B cell (primary cell): ENCODE measurements at regions not wholly inside any gene's neighbourhood (a gene's known extent, or its start where the extent isn't known, plus 50 kb on each side); places are given as distances from the start of the nearest gene placed in this dataset.

Experiments
- ATAC-seq: fragments of 200-7000 bp; cut with Tn5 transposase; one replicate; pipeline ENCODE4 v1.10.0; 2021; ENCODE audit warnings: low read depth, mild to moderate bottlenecking, moderate number of reproducible peaks, moderate library complexity
- CTCF ChIA-PET: fragments of 350-600 bp; sonication (Branson Sonifier 250); formaldehyde crosslinking; loops from one replicate; lab custom pipeline; 2021; ENCODE audit warnings: antibody characterized with exemption, inconsistent platforms; lab: Charles Lee
- POLR2A ChIA-PET: fragments of 350-600 bp; sonication (Branson Sonifier 250); formaldehyde crosslinking; loops from one replicate; lab custom pipeline; 2021; ENCODE audit warnings: antibody characterized with exemption; lab: Charles Lee
- DNase-seq: peaks from one replicate; pipeline ENCODE4 v3.0.0; 2013
- H2AFZ ChIP-seq: 2 replicates; pipeline ENCODE4 v1.6.1; 2012; ENCODE audit warnings: mild to moderate bottlenecking, low read depth, low read length; ENCODE audit not compliant: insufficient read depth, poor library complexity, severe bottlenecking
- H3K27ac ChIP-seq, 2 donors: 1 replicate in 1 of 2; 2 replicates in 1 of 2; pipeline ENCODE4 v1.5.1; 2012 to 2013; ENCODE audit warnings: low read length in 2 of 2, mild to moderate bottlenecking in 2 of 2, moderate library complexity in 1 of 2
- H3K27me3 ChIP-seq, 4 experiments: fragments of 200-600 bp in 1 of 4; sonication (generic) in 1 of 4; replicated peaks in 1 of 4; 1 replicate in 2 of 4; 2 replicates in 2 of 4; pipeline versions ENCODE4 v1.6.1 to v1.7.0; 2013 to 2016; ENCODE audit warnings: low read length in 3 of 4, mild to moderate bottlenecking in 2 of 4, mixed read lengths in 1 of 4, moderate library complexity in 1 of 4; ENCODE audit not compliant: insufficient read depth in 4 of 4, control insufficient read depth in 3 of 4; ENCODE audit errors: control extremely low read depth in 1 of 4
- H3K36me3 ChIP-seq, 2 experiments: replicated peaks in 1 of 2; 1 replicate in 1 of 2; 2 replicates in 1 of 2; pipeline versions ENCODE4 v1.6.1 to v1.7.1; 2013; ENCODE audit warnings: low read length in 1 of 2; ENCODE audit not compliant: insufficient read depth in 2 of 2, control insufficient read depth in 1 of 2; ENCODE audit errors: control extremely low read depth in 1 of 2, extremely low read depth in 1 of 2
- H3K4me1 ChIP-seq, 2 donors: fragments of 200-600 bp in 1 of 2; sonication (generic) in 1 of 2; 1 replicate in 1 of 2; 2 replicates in 1 of 2; pipeline versions ENCODE4 v1.5.1 to v1.6.1; 2013 to 2017; ENCODE audit warnings: low read length in 2 of 2; ENCODE audit not compliant: control insufficient read depth in 2 of 2, insufficient read depth in 2 of 2
- H3K4me2 ChIP-seq: replicated peaks from 2 replicates; pipeline ENCODE3; 2012; ENCODE audit warnings: mild to moderate bottlenecking, low read depth, low read length; ENCODE audit not compliant: poor library complexity, severe bottlenecking
- H3K4me3 ChIP-seq, 5 experiments: fragments of 200-600 bp in 1 of 5; sonication (generic) in 1 of 5; 1 replicate in 3 of 5; 2 replicates in 2 of 5; pipeline versions ENCODE4 v1.5.1 to v1.7.0; 2011 to 2016; ENCODE audit warnings: low read length in 4 of 5, mild to moderate bottlenecking in 4 of 5, low read depth in 2 of 5, control low read depth in 1 of 5, moderate library complexity in 1 of 5; ENCODE audit not compliant: insufficient read depth in 1 of 5; ENCODE audit errors: control extremely low read depth in 1 of 5, extremely low read depth in 1 of 5
- H3K79me2 ChIP-seq: fragments of 200-600 bp; sonication (generic); one replicate; pipeline ENCODE4 v1.6.0; 2016; ENCODE audit warnings: low read length; ENCODE audit not compliant: control insufficient read depth, insufficient read depth
- H3K9ac ChIP-seq: fragments of 200-600 bp; sonication (generic); 2 replicates; pipeline ENCODE4 v1.6.1; 2017; ENCODE audit warnings: mild to moderate bottlenecking, low read length, moderate library complexity
- H3K9me3 ChIP-seq, 3 donors: one replicate each; pipeline versions ENCODE4 v1.6.1 to v1.7.1; 2013; ENCODE audit warnings: low read length in 2 of 3; ENCODE audit not compliant: control insufficient read depth in 2 of 3, insufficient read depth in 1 of 3; ENCODE audit errors: control extremely low read depth in 1 of 3
- H4K20me1 ChIP-seq: 2 replicates; pipeline ENCODE4 v1.6.0; 2012; ENCODE audit warnings: mild to moderate bottlenecking, low read length; ENCODE audit not compliant: insufficient read depth, control insufficient read depth, poor library complexity, severe bottlenecking
- H3K27ac Mint-ChIP-seq: one replicate; pipeline ENCODE4 v1.8.0; 2021; ENCODE audit warnings: mixed read lengths
- H3K27me3 Mint-ChIP-seq: one replicate; pipeline ENCODE4 v1.8.0; 2021; ENCODE audit warnings: mixed read lengths
- H3K4me1 Mint-ChIP-seq: one replicate; pipeline ENCODE4 v1.8.0; 2021; ENCODE audit warnings: mixed read lengths
- H3K4me3 Mint-ChIP-seq: one replicate; pipeline ENCODE4 v1.8.0; 2021; ENCODE audit warnings: mixed read lengths
- H3K9me3 Mint-ChIP-seq: one replicate; pipeline ENCODE4 v1.8.0; 2022; ENCODE audit warnings: mixed read lengths; ENCODE audit not compliant: insufficient read depth
- EZH2 ChIP-seq: IDR thresholded peaks from 2 replicates; pipeline ENCODE4 v1.6.1; 2012; ENCODE audit warnings: borderline replicate concordance, low read depth, mild to moderate bottlenecking, moderate library complexity, low read length; ENCODE audit not compliant: insufficient read depth, poor library complexity, severe bottlenecking
- WGBS: methylation state at CpG from one replicate; pipeline ENCODE4 v1.1.5; 2013; ENCODE audit warnings: missing lambda C conversion rate; ENCODE audit not compliant: insufficient coverage; 5-methylcytosine and 5-hydroxymethylcytosine counted together
- intact Hi-C: fragments of 100-400 bp; cut with micrococcal nuclease; formaldehyde crosslinking; loops from one replicate; pipeline ENCODE4 v1.10.0; 2022
- TF ChIP-seq, protein P1 (sequence below): fragments of 200-600 bp; IDR thresholded peaks from one replicate; pipeline ENCODE4 v1.8.0; 2022; ENCODE audit warnings: antibody characterized with exemption, mild to moderate bottlenecking

DNA sequence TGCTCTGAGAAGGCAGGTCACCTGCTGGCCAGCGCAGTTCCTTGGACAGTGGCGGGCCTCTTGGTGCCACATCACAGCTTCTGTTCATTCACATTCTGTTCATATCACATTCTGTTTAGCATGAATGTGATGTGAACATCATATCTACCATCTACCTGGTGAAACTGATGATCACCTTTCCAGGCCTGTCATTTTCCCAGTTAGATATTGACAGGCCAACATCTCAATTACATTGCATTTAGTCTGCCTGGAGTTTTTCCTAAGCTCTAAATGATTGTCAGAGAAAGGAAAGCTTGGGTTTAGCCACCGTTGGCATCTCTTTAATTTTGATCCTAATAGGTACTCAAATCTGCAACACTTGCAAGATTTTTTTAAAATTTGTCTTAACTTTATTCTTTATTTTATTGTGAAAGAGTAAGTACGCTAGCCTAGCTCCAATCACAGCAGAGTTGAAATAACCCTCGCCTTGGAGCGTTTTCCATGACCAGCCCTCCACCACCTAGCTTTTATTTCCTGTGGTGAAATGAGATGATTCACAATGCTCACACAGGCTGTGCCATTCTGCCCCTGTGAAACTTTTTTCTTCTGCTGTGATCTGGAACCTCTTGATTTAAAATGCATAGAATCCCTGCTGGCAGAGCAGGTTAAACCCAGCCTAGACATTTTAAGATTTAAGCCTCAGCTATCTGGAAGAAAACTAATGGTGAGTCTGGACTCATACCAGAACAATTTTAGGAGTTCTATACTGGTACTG, 225.0 kb downstream of the ESM1 start:
- Histone ChIP-seq H3K4me1 (peaks cover 28 to 45% of the 10 kb centered on the region in 2 donors), H4K20me1 (no peaks in the 10 kb centered on the region), H3K9ac (no peak overlapping the region), H3K27ac (no peak overlapping the region), H3K36me3 (no peaks in the 10 kb centered on the region), H3K4me3 (no peak overlapping the region), H3K4me2 (no peak overlapping the region), H2AFZ (no peak overlapping the region), H3K9me3 (no peaks in the 10 kb centered on the region), H3K79me2 (no peaks in the 10 kb centered on the region), H3K27me3 (no peaks in the 10 kb centered on the region)
- H3K27ac Mint-ChIP-seq, result no peak overlapping the region
- no peaks in the 10 kb centered on the region for H3K27me3 Mint-ChIP-seq
- ATAC-seq (no peak), DNase-seq (no peak)
- H3K9me3 Mint-ChIP-seq, result no peaks in the 10 kb centered on the region
- ChIA-PET POLR2A (no interaction called here), CTCF (interaction anchor here (1.4 kb wide), 1 partner anchor 84 kb away, joined by 5 read pairs; no protein-coding TSS in a partner anchor)
- intact Hi-C loops, result no loop called here
- no CpG with 5 or more reads among the region's 6 CpGs for WGBS
- H3K4me3 Mint-ChIP-seq, result no peak overlapping the region
- H3K4me1 Mint-ChIP-seq, result peaks cover 59% of the 10 kb centered on the region
- TF ChIP-seq, protein P1, sequence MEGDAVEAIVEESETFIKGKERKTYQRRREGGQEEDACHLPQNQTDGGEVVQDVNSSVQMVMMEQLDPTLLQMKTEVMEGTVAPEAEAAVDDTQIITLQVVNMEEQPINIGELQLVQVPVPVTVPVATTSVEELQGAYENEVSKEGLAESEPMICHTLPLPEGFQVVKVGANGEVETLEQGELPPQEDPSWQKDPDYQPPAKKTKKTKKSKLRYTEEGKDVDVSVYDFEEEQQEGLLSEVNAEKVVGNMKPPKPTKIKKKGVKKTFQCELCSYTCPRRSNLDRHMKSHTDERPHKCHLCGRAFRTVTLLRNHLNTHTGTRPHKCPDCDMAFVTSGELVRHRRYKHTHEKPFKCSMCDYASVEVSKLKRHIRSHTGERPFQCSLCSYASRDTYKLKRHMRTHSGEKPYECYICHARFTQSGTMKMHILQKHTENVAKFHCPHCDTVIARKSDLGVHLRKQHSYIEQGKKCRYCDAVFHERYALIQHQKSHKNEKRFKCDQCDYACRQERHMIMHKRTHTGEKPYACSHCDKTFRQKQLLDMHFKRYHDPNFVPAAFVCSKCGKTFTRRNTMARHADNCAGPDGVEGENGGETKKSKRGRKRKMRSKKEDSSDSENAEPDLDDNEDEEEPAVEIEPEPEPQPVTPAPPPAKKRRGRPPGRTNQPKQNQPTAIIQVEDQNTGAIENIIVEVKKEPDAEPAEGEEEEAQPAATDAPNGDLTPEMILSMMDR, result no peak
- TF ChIP-seq EZH2, result no peak

DNA sequence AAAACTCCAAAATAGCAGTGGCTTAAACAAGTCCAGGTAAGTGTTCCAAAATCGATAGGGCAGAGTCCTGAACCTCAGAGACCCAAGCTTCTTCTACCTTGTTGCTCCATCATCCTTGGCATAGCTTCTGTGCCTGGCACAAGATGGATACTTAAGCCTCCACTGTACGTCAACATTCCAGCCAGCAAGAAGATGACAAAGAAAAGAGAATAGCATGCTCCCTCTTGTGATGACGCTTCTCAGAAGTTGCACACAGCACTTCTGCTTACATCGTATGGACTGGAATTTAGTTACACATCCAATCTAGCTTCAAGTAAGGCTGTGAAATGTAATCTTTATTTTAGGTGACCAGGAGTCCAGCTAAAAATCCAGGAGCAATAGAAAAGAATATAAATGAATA, 227.4 kb downstream of the ESM1 start:
- no peak overlapping the region for H3K4me3 ChIP-seq
- TF ChIP-seq, protein P1, result no peak
- no peak for TF ChIP-seq EZH2
- Mint-ChIP-seq H3K4me1 (peaks cover 60% of the 10 kb centered on the region), H3K27me3 (no peaks in the 10 kb centered on the region), H3K27ac (no peak overlapping the region), H3K9me3 (no peaks in the 10 kb centered on the region), H3K4me3 (no peak overlapping the region)
- H3K9me3 ChIP-seq, result no peaks in the 10 kb centered on the region
- DNase-seq, result no peak
- no peak overlapping the region for H3K4me2 ChIP-seq
- no peak overlapping the region for H3K27ac ChIP-seq
- H4K20me1 ChIP-seq, result no peaks in the 10 kb centered on the region
- POLR2A ChIA-PET, result no interaction called here
- no peak overlapping the region for H2AFZ ChIP-seq
- CTCF ChIA-PET, result interaction anchor here (0.8 to 1.8 kb wide), 3 partner anchors 9 to 87 kb away, joined by 3 to 4 read pairs (median 3); no protein-coding TSS in a partner anchor
- ATAC-seq, result no peak
- WGBS, result 100% methylated on average over 2 of the region's 4 CpGs
- no peaks in the 10 kb centered on the region for H3K27me3 ChIP-seq
- peaks cover 41 to 48% of the 10 kb centered on the region in 2 donors for H3K4me1 ChIP-seq
- H3K36me3 ChIP-seq, result no peaks in the 10 kb centered on the region
- no peaks in the 10 kb centered on the region for H3K79me2 ChIP-seq
- no peak overlapping the region for H3K9ac ChIP-seq
- intact Hi-C loops, result no loop called here
